ENCODE measurements at regions not wholly inside any gene's neighbourhood (a gene's known extent, or its start where the extent isn't known, plus 50 kb on each side); places are given as distances from the start of the nearest gene placed in this dataset.
A peak's percentile ranks its signal among the peaks of the same experiment; 100 is the strongest.

GRCh38 chr14:106883218-106883692, 1356.9 kb downstream of the TMEM121 start (continued):
- TF ChIP-seq ZNF773 (CRISPR knock-in tag; IDR thresholded peaks at IDR 0.05; ENCODE audit: borderline replicate concordance) (no peak), SRSF1 (optimal IDR thresholded peaks at IDR 0.05; ENCODE audit: low read depth, low read length) (no peak), HIVEP1 (CRISPR knock-in tag; IDR thresholded peaks at IDR 0.05) (no peak), TCF7L2 (IDR thresholded peaks at IDR 0.05; ENCODE audit: low read depth, low read length) (no peak), FOXK2 (IDR thresholded peaks at IDR 0.05) (no peak), ZBTB1 (CRISPR knock-in tag; IDR thresholded peaks at IDR 0.05; ENCODE audit: borderline replicate concordance) (no peak), DZIP1 (CRISPR knock-in tag; IDR thresholded peaks at IDR 0.05) (no peak), ZNF556 (CRISPR knock-in tag; IDR thresholded peaks at IDR 0.05; ENCODE audit: borderline replicate concordance) (no peak), ZNF746 (CRISPR knock-in tag; IDR thresholded peaks at IDR 0.05) (no peak), ZFP62 (CRISPR knock-in tag; IDR thresholded peaks at IDR 0.05) (no peak), ZNF550 (CRISPR knock-in tag; IDR thresholded peaks at IDR 0.05; ENCODE audit: borderline replicate concordance) (no peak), RORA (CRISPR knock-in tag; IDR thresholded peaks at IDR 0.05) (no peak), SNAPC5 (CRISPR knock-in tag; IDR thresholded peaks at IDR 0.05; ENCODE audit: borderline replicate concordance) (no peak), DMAP1 (CRISPR knock-in tag; IDR thresholded peaks at IDR 0.05) (no peak), SMYD3 (CRISPR knock-in tag; IDR thresholded peaks at IDR 0.05) (no peak), POGK (CRISPR knock-in tag; conservative IDR thresholded peaks at IDR 0.05) (no peak), CHD4 (IDR thresholded peaks at IDR 0.05; ENCODE audit: borderline replicate concordance, low read length) (0 out of 2 replicates have a peak, but pooled peaks have one; percentile 43), CHCHD3 (CRISPR knock-in tag; IDR thresholded peaks at IDR 0.05) (no peak), HOXA3 (CRISPR knock-in tag; IDR thresholded peaks at IDR 0.05) (peak; percentile 57), ZBTB33 (CRISPR knock-in tag; IDR thresholded peaks at IDR 0.05) (peak; percentile 88), ZNF225 (CRISPR knock-in tag; IDR thresholded peaks at IDR 0.05) (no peak), AKAP8 (CRISPR knock-in tag; IDR thresholded peaks at IDR 0.05) (no peak), SMC3 (IDR thresholded peaks at IDR 0.05; ENCODE audit: low read length) (no peak), MTF2 (CRISPR knock-in tag; IDR thresholded peaks at IDR 0.05; ENCODE audit: borderline replicate concordance) (no peak), BCL6 (CRISPR knock-in tag; IDR thresholded peaks at IDR 0.05) (no peak), ZNF761 (CRISPR knock-in tag; conservative IDR thresholded peaks at IDR 0.05) (no peak), GPN1 (CRISPR knock-in tag; IDR thresholded peaks at IDR 0.05; ENCODE audit: borderline replicate concordance) (no peak), ZMAT3 (CRISPR knock-in tag; conservative IDR thresholded peaks at IDR 0.05) (no peak)

Measured in HepG2 (cell line).